ENCODE measurements at regions not wholly inside any gene's neighbourhood (a gene's known extent, or its start where the extent isn't known, plus 50 kb on each side); places are given as distances from the start of the nearest gene placed in this dataset.
"Not testable (repeated sequence)": the region's sequence is repeated elsewhere in the genome, so short reads cannot be mapped to it uniquely, and the experiment has no call there.

DNA sequence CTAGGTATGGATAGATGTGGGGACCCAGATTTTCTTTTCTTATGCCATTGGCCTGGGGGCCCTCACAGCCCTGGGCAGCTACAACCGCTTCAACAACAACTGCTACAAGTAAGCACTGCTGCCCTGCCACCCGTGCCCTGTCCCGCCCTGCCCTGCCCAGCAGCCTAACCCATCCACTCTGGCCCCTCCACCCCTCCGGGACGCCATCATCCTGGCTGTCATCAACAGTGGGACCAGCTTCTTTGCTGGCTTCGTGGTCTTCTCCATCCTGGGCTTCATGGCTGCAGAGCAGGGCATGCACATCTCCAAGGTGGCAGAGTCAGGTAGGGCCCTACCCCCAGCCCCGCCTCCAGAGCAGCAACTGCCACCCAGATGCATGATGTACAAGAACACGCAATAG, 521.3 kb downstream of the TP53TG3F start:
- TF ChIP-seq, protein P1, sequence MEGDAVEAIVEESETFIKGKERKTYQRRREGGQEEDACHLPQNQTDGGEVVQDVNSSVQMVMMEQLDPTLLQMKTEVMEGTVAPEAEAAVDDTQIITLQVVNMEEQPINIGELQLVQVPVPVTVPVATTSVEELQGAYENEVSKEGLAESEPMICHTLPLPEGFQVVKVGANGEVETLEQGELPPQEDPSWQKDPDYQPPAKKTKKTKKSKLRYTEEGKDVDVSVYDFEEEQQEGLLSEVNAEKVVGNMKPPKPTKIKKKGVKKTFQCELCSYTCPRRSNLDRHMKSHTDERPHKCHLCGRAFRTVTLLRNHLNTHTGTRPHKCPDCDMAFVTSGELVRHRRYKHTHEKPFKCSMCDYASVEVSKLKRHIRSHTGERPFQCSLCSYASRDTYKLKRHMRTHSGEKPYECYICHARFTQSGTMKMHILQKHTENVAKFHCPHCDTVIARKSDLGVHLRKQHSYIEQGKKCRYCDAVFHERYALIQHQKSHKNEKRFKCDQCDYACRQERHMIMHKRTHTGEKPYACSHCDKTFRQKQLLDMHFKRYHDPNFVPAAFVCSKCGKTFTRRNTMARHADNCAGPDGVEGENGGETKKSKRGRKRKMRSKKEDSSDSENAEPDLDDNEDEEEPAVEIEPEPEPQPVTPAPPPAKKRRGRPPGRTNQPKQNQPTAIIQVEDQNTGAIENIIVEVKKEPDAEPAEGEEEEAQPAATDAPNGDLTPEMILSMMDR (conservative IDR thresholded peaks at IDR 0.05; ENCODE audit: low read length) = not testable (repeated sequence)
- not testable (repeated sequence) for TF ChIP-seq EZH2phosphoT487 (IDR thresholded peaks at IDR 0.05; ENCODE audit: borderline replicate concordance, low read depth, low read length)

Measured in OCI-LY7 (cell line).